ENCODE measurements at regions not wholly inside any gene's neighbourhood (a gene's known extent, or its start where the extent isn't known, plus 50 kb on each side); places are given as distances from the start of the nearest gene placed in this dataset.
A peak's percentile ranks its signal among the peaks of the same experiment; 100 is the strongest.
"Not testable (repeated sequence)": the region's sequence is repeated elsewhere in the genome, so short reads cannot be mapped to it uniquely, and the experiment has no call there.

- H3K4me3 ChIP-seq (ENCODE audit: low read depth, low read length) = peak overlapping the region; percentile 57
Observed at GRCh38 chr3:75434913-75435793, 229.0 kb upstream of the FRG2C start.

GRCh38 chr3:75435794-75436400, 228.2 kb upstream of the FRG2C start:
- H3K4me3 ChIP-seq (ENCODE audit: low read depth, low read length) = peak overlapping the region; percentile 54

- H3K4me3 ChIP-seq (ENCODE audit: low read depth, low read length) = not testable (repeated sequence)
Observed at GRCh38 chr3:75440986-75441385, 223.1 kb upstream of the FRG2C start.

GRCh38 chr3:75444634-75445033, 219.5 kb upstream of the FRG2C start:
- H3K4me3 ChIP-seq (ENCODE audit: low read depth, low read length) = not testable (repeated sequence)

- H3K4me3 ChIP-seq (ENCODE audit: low read depth, low read length) = not testable (repeated sequence)
Observed at GRCh38 chr3:75445234-75445633, 218.9 kb upstream of the FRG2C start.

GRCh38 chr3:75446948-75447347, 217.2 kb upstream of the FRG2C start:
- H3K4me3 ChIP-seq (ENCODE audit: low read depth, low read length) = not testable (repeated sequence)

GRCh38 chr3:75453328-75453727, 210.8 kb upstream of the FRG2C start:
- not testable (repeated sequence) for H3K4me3 ChIP-seq (ENCODE audit: low read depth, low read length)

- H3K4me3 ChIP-seq (ENCODE audit: low read depth, low read length) = not testable (repeated sequence)
Observed at GRCh38 chr3:75453839-75454238, 210.3 kb upstream of the FRG2C start.

- not testable (repeated sequence) for H3K4me3 ChIP-seq (ENCODE audit: low read depth, low read length)
Observed at GRCh38 chr3:75474530-75474929, 189.6 kb upstream of the FRG2C start.

- not testable (repeated sequence) for H3K4me3 ChIP-seq (ENCODE audit: low read depth, low read length)
Observed at GRCh38 chr3:75496600-75496999, 167.5 kb upstream of the FRG2C start.

GRCh38 chr3:75500357-75500756, 163.8 kb upstream of the FRG2C start:
- not testable (repeated sequence) for H3K4me3 ChIP-seq (ENCODE audit: low read depth, low read length)

GRCh38 chr3:75502171-75502570, 162.0 kb upstream of the FRG2C start:
- not testable (repeated sequence) for H3K4me3 ChIP-seq (ENCODE audit: low read depth, low read length)

- H3K4me3 ChIP-seq (ENCODE audit: low read depth, low read length) = not testable (repeated sequence)
Observed at GRCh38 chr3:75502769-75503756, 161.1 kb upstream of the FRG2C start.

- no peak for TF ChIP-seq CTCF (IDR thresholded peaks at IDR 0.05; ENCODE audit: low read depth, low read length)
- no peak overlapping the region for H3K4me3 ChIP-seq (ENCODE audit: low read depth, low read length)
Observed at GRCh38 chr3:75506603-75507002, 157.5 kb upstream of the FRG2C start.

GRCh38 chr3:75507956-75508355, 156.2 kb upstream of the FRG2C start:
- H3K4me3 ChIP-seq (ENCODE audit: low read depth, low read length) = not testable (repeated sequence)

- H3K4me3 ChIP-seq (ENCODE audit: low read depth, low read length) = not testable (repeated sequence)
Observed at GRCh38 chr3:75527657-75528056, 136.5 kb upstream of the FRG2C start.

- H3K4me3 ChIP-seq (ENCODE audit: low read depth, low read length) = not testable (repeated sequence)
Observed at GRCh38 chr3:75552095-75552494, 112.0 kb upstream of the FRG2C start.

- not testable (repeated sequence) for H3K4me3 ChIP-seq (ENCODE audit: low read depth, low read length)
Observed at GRCh38 chr3:75564427-75564826, 99.7 kb upstream of the FRG2C start.

- H3K4me3 ChIP-seq (ENCODE audit: low read depth, low read length) = not testable (repeated sequence)
Observed at GRCh38 chr3:75572303-75572702, 91.8 kb upstream of the FRG2C start.

All from WI38 (cell line).